PC-3 (cell line): ENCODE measurements at regions not wholly inside any gene's neighbourhood (a gene's known extent, or its start where the extent isn't known, plus 50 kb on each side); places are given as distances from the start of the nearest gene placed in this dataset.

Experiments used
- ATAC-seq: fragments of 200-7000 bp; cut with Tn5 transposase; 2 replicates; pipeline ENCODE4 v1.9.1; 2020; ENCODE audit warnings: mild to moderate bottlenecking, moderate library complexity
- BruUV-seq: library from RNA; stranded (reverse); fragments of 400-500 nt; replicated peaks from 2 replicates; lab custom pipeline; 2021; lab: Mats Ljungman, UMichigan
- CTCF ChIA-PET: fragments of 300-600 bp; sonication (Branson Sonifier 250); formaldehyde crosslinking; loops from one replicate; lab custom pipeline; 2022; ENCODE audit warnings: antibody characterized with exemption; lab: Charles Lee
- POLR2A ChIA-PET: fragments of 300-600 bp; sonication (Branson Sonifier 250); formaldehyde crosslinking; loops from one replicate; lab custom pipeline; 2022; ENCODE audit warnings: antibody characterized with exemption; ENCODE audit not compliant: unreplicated experiment; lab: Charles Lee
- DNase-seq: peaks from one replicate; pipeline ENCODE4 v3.0.0-alpha.2; 2015
- H2AFZ ChIP-seq: fragments of 300-600 bp; sonication (generic); 2 replicates; pipeline ENCODE4 v1.6.0; 2016; ENCODE audit warnings: antibody characterized with exemption, low read length
- H3F3A ChIP-seq: fragments of 300-600 bp; sonication (generic); one replicate; pipeline ENCODE4 v1.6.0; 2017; ENCODE audit warnings: antibody characterized with exemption, low read length, control low read depth, mild to moderate bottlenecking; ENCODE audit not compliant: unreplicated experiment
- H3K27ac ChIP-seq: fragments of 300-600 bp; sonication (generic); 2 replicates; pipeline ENCODE4 v1.5.1; 2016; ENCODE audit warnings: mild to moderate bottlenecking, low read length
- H3K27me3 ChIP-seq: fragments of 300-600 bp; sonication (generic); 2 replicates; pipeline ENCODE4 v1.6.1; 2016; ENCODE audit warnings: low read length, mixed read lengths
- H3K36me3 ChIP-seq: fragments of 300-600 bp; sonication (generic); 2 replicates; pipeline ENCODE4 v1.6.1; 2016; ENCODE audit warnings: low read depth, mixed run types, low read length, mixed read lengths
- H3K4me1 ChIP-seq: fragments of 300-600 bp; sonication (generic); 2 replicates; pipeline ENCODE4 v1.5.1; 2016; ENCODE audit warnings: low read length; ENCODE audit not compliant: insufficient read depth
- H3K4me2 ChIP-seq: fragments of 300-600 bp; sonication (generic); 2 replicates; pipeline ENCODE4 v1.6.0; 2016; ENCODE audit warnings: low read length
- H3K4me3 ChIP-seq: fragments of 300-600 bp; sonication (generic); 2 replicates; pipeline ENCODE4 v1.5.1; 2016; ENCODE audit warnings: mild to moderate bottlenecking, low read length, mixed read lengths
- H3K79me2 ChIP-seq: fragments of 300-600 bp; sonication (generic); 2 replicates; pipeline ENCODE4 v1.6.1; 2017; ENCODE audit warnings: low read length, mixed read lengths
- H3K9ac ChIP-seq: fragments of 300-600 bp; sonication (generic); 2 replicates; pipeline ENCODE4 v1.6.0; 2016; ENCODE audit warnings: mild to moderate bottlenecking, low read length
- H3K9me2 ChIP-seq: fragments of 300-600 bp; sonication (generic); replicated peaks from 2 replicates; pipeline ENCODE4 v1.6.1; 2016; ENCODE audit warnings: mixed run types, low read length, mixed read lengths
- H3K9me3 ChIP-seq: fragments of 300-600 bp; sonication (generic); 2 replicates; pipeline ENCODE4 v1.6.1; 2016; ENCODE audit warnings: low read length, mixed read lengths
- H4K20me1 ChIP-seq: fragments of 300-600 bp; sonication (generic); 2 replicates; pipeline ENCODE4 v1.6.1; 2016; ENCODE audit warnings: low read length, mixed read lengths
- EZH2 ChIP-seq: fragments of 300-600 bp; sonication (generic); IDR thresholded peaks from one replicate; pipeline ENCODE4 v1.6.1; 2017; ENCODE audit warnings: antibody characterized with exemption, mild to moderate bottlenecking, low read length; ENCODE audit not compliant: unreplicated experiment
- EZH2phosphoT487 ChIP-seq: fragments of 300-600 bp; sonication (generic); IDR thresholded peaks from 2 replicates; pipeline ENCODE4 v1.6.1; 2018; ENCODE audit warnings: mild to moderate bottlenecking, antibody characterized with exemption, low read length, borderline replicate concordance
- intact Hi-C: fragments of 100-400 bp; cut with micrococcal nuclease; formaldehyde crosslinking; loops from 2 replicates; pipeline ENCODE4 v1.9.0; 2023
- TF ChIP-seq, protein P1 (sequence below): fragments of 300-600 bp; sonication (generic); conservative IDR thresholded peaks from 2 replicates; pipeline ENCODE4 v1.5.1; 2017; ENCODE audit warnings: antibody characterized with exemption, low read depth, mild to moderate bottlenecking, low read length

- TF ChIP-seq EZH2 (no peak), EZH2phosphoT487 (no peak)
- TF ChIP-seq, protein P1, sequence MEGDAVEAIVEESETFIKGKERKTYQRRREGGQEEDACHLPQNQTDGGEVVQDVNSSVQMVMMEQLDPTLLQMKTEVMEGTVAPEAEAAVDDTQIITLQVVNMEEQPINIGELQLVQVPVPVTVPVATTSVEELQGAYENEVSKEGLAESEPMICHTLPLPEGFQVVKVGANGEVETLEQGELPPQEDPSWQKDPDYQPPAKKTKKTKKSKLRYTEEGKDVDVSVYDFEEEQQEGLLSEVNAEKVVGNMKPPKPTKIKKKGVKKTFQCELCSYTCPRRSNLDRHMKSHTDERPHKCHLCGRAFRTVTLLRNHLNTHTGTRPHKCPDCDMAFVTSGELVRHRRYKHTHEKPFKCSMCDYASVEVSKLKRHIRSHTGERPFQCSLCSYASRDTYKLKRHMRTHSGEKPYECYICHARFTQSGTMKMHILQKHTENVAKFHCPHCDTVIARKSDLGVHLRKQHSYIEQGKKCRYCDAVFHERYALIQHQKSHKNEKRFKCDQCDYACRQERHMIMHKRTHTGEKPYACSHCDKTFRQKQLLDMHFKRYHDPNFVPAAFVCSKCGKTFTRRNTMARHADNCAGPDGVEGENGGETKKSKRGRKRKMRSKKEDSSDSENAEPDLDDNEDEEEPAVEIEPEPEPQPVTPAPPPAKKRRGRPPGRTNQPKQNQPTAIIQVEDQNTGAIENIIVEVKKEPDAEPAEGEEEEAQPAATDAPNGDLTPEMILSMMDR, result no peak
- Histone ChIP-seq H4K20me1 (no peaks in the 10 kb centered on the region), H3K4me1 (no peaks in the 10 kb centered on the region), H3K27me3 (no peaks in the 10 kb centered on the region), H2AFZ (no peak overlapping the region), H3K4me2 (no peak overlapping the region), H3K9ac (no peak overlapping the region), H3K4me3 (no peak overlapping the region), H3K79me2 (no peaks in the 10 kb centered on the region), H3K27ac (no peak overlapping the region), H3K9me2 (no peaks in the 10 kb centered on the region), H3K36me3 (no peaks in the 10 kb centered on the region), H3K9me3 (no peaks in the 10 kb centered on the region), H3F3A (no peaks in the 10 kb centered on the region)
- ChIA-PET POLR2A (no interaction called here), CTCF (no interaction called here)
- DNase-seq (no peak), ATAC-seq (no peak)
- intact Hi-C loops, result no loop called here
- BruUV-seq, result no TSS peak
Observed at GRCh38 chr5:117496801-117497200, 922.2 kb upstream of the SEMA6A start.

DNA sequence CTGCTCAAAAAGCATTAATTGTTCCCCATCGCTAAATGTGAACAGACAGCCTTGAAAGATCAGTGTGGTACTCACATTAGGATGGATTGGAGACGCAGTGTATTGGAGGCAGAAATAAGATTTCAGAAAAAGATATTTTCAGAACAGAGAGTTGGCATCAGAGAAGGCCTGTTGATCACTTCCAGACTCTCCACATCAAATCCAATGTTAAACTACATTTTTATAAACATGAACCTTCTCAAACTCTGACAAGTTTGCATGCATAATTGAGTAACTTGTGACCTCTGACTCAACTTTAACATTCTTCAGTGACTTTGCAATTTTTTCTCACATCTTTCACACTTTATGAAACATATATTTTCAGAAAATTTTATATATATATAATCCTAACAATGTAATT, 919.6 kb upstream of the SEMA6A start:
- CTCF ChIA-PET, result no interaction called here
- no peaks in the 10 kb centered on the region for H4K20me1 ChIP-seq
- no peaks in the 10 kb centered on the region for H3K4me1 ChIP-seq
- H3K9me3 ChIP-seq, result no peaks in the 10 kb centered on the region
- POLR2A ChIA-PET, result no interaction called here
- no peak overlapping the region for H3K9ac ChIP-seq
- H3K4me2 ChIP-seq, result no peak overlapping the region
- DNase-seq (no peak), ATAC-seq (no peak)
- no peaks in the 10 kb centered on the region for H3K79me2 ChIP-seq
- H3K9me2 ChIP-seq, result no peaks in the 10 kb centered on the region
- H3K36me3 ChIP-seq, result no peaks in the 10 kb centered on the region
- no TSS peak for BruUV-seq
- intact Hi-C loops, result no loop called here
- H3K27ac ChIP-seq, result no peak overlapping the region
- H2AFZ ChIP-seq, result no peak overlapping the region
- no peak overlapping the region for H3K4me3 ChIP-seq
- no peak for TF ChIP-seq EZH2phosphoT487
- TF ChIP-seq, protein P1, result no peak
- TF ChIP-seq EZH2, result no peak
- no peaks in the 10 kb centered on the region for H3K27me3 ChIP-seq
- no peaks in the 10 kb centered on the region for H3F3A ChIP-seq

GRCh38 chr5:117488976-117489500, 914.4 kb upstream of the SEMA6A start:
- no peak overlapping the region for H3K4me3 ChIP-seq
- no peak overlapping the region for H3K9ac ChIP-seq
- H2AFZ ChIP-seq, result no peak overlapping the region
- TF ChIP-seq, protein P1, result no peak
- TF ChIP-seq EZH2 (no peak), EZH2phosphoT487 (no peak)
- H3K9me3 ChIP-seq, result no peaks in the 10 kb centered on the region
- H3K9me2 ChIP-seq, result no peaks in the 10 kb centered on the region
- DNase-seq (no peak), ATAC-seq (no peak)
- no peaks in the 10 kb centered on the region for H3K4me1 ChIP-seq
- intact Hi-C loops, result no loop called here
- POLR2A ChIA-PET, result no interaction called here
- H3K4me2 ChIP-seq, result no peak overlapping the region
- H3K36me3 ChIP-seq, result no peaks in the 10 kb centered on the region
- no peaks in the 10 kb centered on the region for H4K20me1 ChIP-seq
- no peaks in the 10 kb centered on the region for H3K79me2 ChIP-seq
- BruUV-seq, result no TSS peak
- no peak overlapping the region for H3K27ac ChIP-seq
- H3K27me3 ChIP-seq, result no peaks in the 10 kb centered on the region
- no peaks in the 10 kb centered on the region for H3F3A ChIP-seq
- CTCF ChIA-PET, result no interaction called here
